ENCODE measurements at regions not wholly inside any gene's neighbourhood (a gene's known extent, or its start where the extent isn't known, plus 50 kb on each side); places are given as distances from the start of the nearest gene placed in this dataset.
"Not testable (repeated sequence)": the region's sequence is repeated elsewhere in the genome, so short reads cannot be mapped to it uniquely, and the experiment has no call there.

- intact Hi-C loops (cut with DNase I; ENCODE audit: low total_unique reads): no loop called here
- TF ChIP-seq POLR2A (IDR thresholded peaks at IDR 0.05): no peak
- TF ChIP-seq POLR2AphosphoS5 (IDR thresholded peaks at IDR 0.05): no peak
- no peak for TF ChIP-seq EP300 (IDR thresholded peaks at IDR 0.05)
- no peak for TF ChIP-seq CTCF (IDR thresholded peaks at IDR 0.05)
- H3K27me3 ChIP-seq: no peaks in the 10 kb centered on the region
- DNase-seq: no peak
- no peak overlapping the region for H3K4me3 ChIP-seq
- no peaks in the 10 kb centered on the region for H3K36me3 ChIP-seq
- H3K4me1 ChIP-seq: peaks cover 0 to 4% (median 0%) of the 10 kb centered on the region in 4 donors
- no peak overlapping the region for H3K27ac ChIP-seq
- peaks cover 0 to 17% (median 8%) of the 10 kb centered on the region in 4 donors for H3K9me3 ChIP-seq
- whole genome bisulfite sequencing, 5 donors: 62 to 73% (median 71%) methylated on average over 7 of the region's 7 CpGs
Observed at GRCh38 chr12:124140944-124141486, 153.9 kb upstream of the RFLNA start.

- H3K4me1 ChIP-seq; DNase-seq; H3K27me3 ChIP-seq; H3K27ac ChIP-seq; H3K4me3 ChIP-seq; intact Hi-C loops (cut with DNase I; ENCODE audit: low total_unique reads); H3K36me3 ChIP-seq: not testable (repeated sequence)
- 50 to 67% (median 55%) methylated on average over 3 of the region's 3 CpGs for WGBS, 5 donors
- peaks cover 0 to 17% (median 8%) of the 10 kb centered on the region in 4 donors for H3K9me3 ChIP-seq
Observed at GRCh38 chr12:124141611-124142010, 153.3 kb upstream of the RFLNA start.

GRCh38 chr12:124142395-124143035 lies 152.4 kb upstream of the RFLNA start:
- Histone ChIP-seq H3K9me3 (peaks cover 0 to 9% (median 8%) of the 10 kb centered on the region in 4 donors), H3K4me1 (peaks cover 0 to 4% (median 0%) of the 10 kb centered on the region in 4 donors), H3K4me3 (no peak overlapping the region), H3K27me3 (no peaks in the 10 kb centered on the region), H3K36me3 (no peaks in the 10 kb centered on the region), H3K27ac (no peak overlapping the region)
- intact Hi-C loops (cut with DNase I; ENCODE audit: low total_unique reads): no loop called here
- TF ChIP-seq CTCF (IDR thresholded peaks at IDR 0.05): no peak
- TF ChIP-seq POLR2A (IDR thresholded peaks at IDR 0.05): no peak
- TF ChIP-seq POLR2AphosphoS5 (IDR thresholded peaks at IDR 0.05): no peak
- TF ChIP-seq EP300 (IDR thresholded peaks at IDR 0.05): no peak
- 93 to 97% (median 96%) methylated on average over 8 of the region's 8 CpGs for WGBS, 5 donors
- DNase-seq: no peak

- H3K9me3 ChIP-seq: peaks cover 0 to 8% (median 8%) of the 10 kb centered on the region in 4 donors
- intact Hi-C loops (cut with DNase I; ENCODE audit: low total_unique reads): no loop called here
- peaks cover 0 to 4% (median 0%) of the 10 kb centered on the region in 4 donors for H3K4me1 ChIP-seq
- H3K27me3 ChIP-seq: no peaks in the 10 kb centered on the region
- 47 to 72% (median 59%) methylated on average over 5 of the region's 5 CpGs for WGBS, 5 donors
- no peaks in the 10 kb centered on the region for H3K36me3 ChIP-seq
- TF ChIP-seq POLR2A (IDR thresholded peaks at IDR 0.05): no peak
- TF ChIP-seq POLR2AphosphoS5 (IDR thresholded peaks at IDR 0.05): peak in 1 of 3 donors; percentile 51
- no peak overlapping the region for H3K4me3 ChIP-seq
- peak; percentile 61 to 74 for DNase-seq
- H3K27ac ChIP-seq: peak overlapping the region in 1 of 5 donors; percentile 54
Observed at GRCh38 chr12:124143726-124144125, 151.2 kb upstream of the RFLNA start.

- intact Hi-C loops (cut with DNase I; ENCODE audit: low total_unique reads): no loop called here
- Histone ChIP-seq H3K36me3 (no peaks in the 10 kb centered on the region), H3K27me3 (no peaks in the 10 kb centered on the region), H3K4me3 (no peak overlapping the region), H3K9me3 (peaks cover 0 to 8% (median 8%) of the 10 kb centered on the region in 4 donors), H3K27ac (no peak overlapping the region), H3K4me1 (peaks cover 0 to 4% (median 0%) of the 10 kb centered on the region in 4 donors)
- no peak for DNase-seq
- 54 to 58% (median 56%) methylated on average over 9 of the region's 9 CpGs for WGBS, 5 donors
- no peak for TF ChIP-seq POLR2AphosphoS5 (IDR thresholded peaks at IDR 0.05)
- no peak for TF ChIP-seq POLR2A (IDR thresholded peaks at IDR 0.05)
- TF ChIP-seq CTCF (IDR thresholded peaks at IDR 0.05): no peak
- TF ChIP-seq EP300 (IDR thresholded peaks at IDR 0.05): no peak
Observed at GRCh38 chr12:124144531-124145194, 150.2 kb upstream of the RFLNA start.
